Endodermal cell (in vitro differentiated cells): ENCODE measurements at regions not wholly inside any gene's neighbourhood (a gene's known extent, or its start where the extent isn't known, plus 50 kb on each side); places are given as distances from the start of the nearest gene placed in this dataset.

Experiments
- DNase-seq: peaks from one replicate; pipeline ENCODE4 v3.0.0-alpha.2; 2017
- H3K27ac ChIP-seq: 2 replicates; pipeline ENCODE4 v1.5.1; 2013; ENCODE audit warnings: mild to moderate bottlenecking, low read depth, low read length, moderate library complexity
- H3K27me3 ChIP-seq: 2 replicates; pipeline ENCODE4 v1.6.1; 2013; ENCODE audit warnings: mild to moderate bottlenecking, low read length, moderate library complexity; ENCODE audit not compliant: insufficient read depth, control insufficient read depth, poor library complexity, severe bottlenecking
- H3K36me3 ChIP-seq: 2 replicates; pipeline ENCODE4 v1.7.0; 2013; ENCODE audit warnings: mild to moderate bottlenecking, low read length, moderate library complexity; ENCODE audit not compliant: control insufficient read depth, insufficient read depth
- H3K4me1 ChIP-seq: one replicate; pipeline ENCODE4 v1.7.0; 2013; ENCODE audit warnings: low read length; ENCODE audit not compliant: control insufficient read depth, insufficient read depth
- H3K4me3 ChIP-seq: 2 replicates; pipeline ENCODE4 v1.5.1; 2013; ENCODE audit warnings: mild to moderate bottlenecking, low read length, moderate library complexity
- H3K9ac ChIP-seq: 2 replicates; pipeline ENCODE4 v1.6.1; 2013; ENCODE audit warnings: mild to moderate bottlenecking, low read length, moderate library complexity; ENCODE audit not compliant: poor library complexity, severe bottlenecking; ENCODE audit errors: extremely low read depth
- H3K9me3 ChIP-seq: 2 replicates; pipeline ENCODE4 v1.6.1; 2013; ENCODE audit warnings: mild to moderate bottlenecking, low read length, moderate library complexity; ENCODE audit not compliant: control insufficient read depth
- H3K27ac Mint-ChIP-seq: 2 replicates; pipeline ENCODE4 v1.8.0; 2020; ENCODE audit warnings: mixed read lengths
- H3K27me3 Mint-ChIP-seq: 2 replicates; pipeline ENCODE4 v1.8.0; 2021; ENCODE audit warnings: mild to moderate bottlenecking, mixed read lengths; ENCODE audit not compliant: insufficient read depth
- H3K36me3 Mint-ChIP-seq: 2 replicates; pipeline ENCODE4 v1.8.0; 2020; ENCODE audit warnings: low read depth, mixed read lengths
- H3K4me1 Mint-ChIP-seq: 2 replicates; pipeline ENCODE4 v1.8.0; 2020; ENCODE audit warnings: mixed read lengths
- H3K4me3 Mint-ChIP-seq: 2 replicates; pipeline ENCODE4 v1.8.0; 2020; ENCODE audit warnings: mild to moderate bottlenecking, moderate library complexity, mixed read lengths
- H3K9me3 Mint-ChIP-seq: 2 replicates; pipeline ENCODE4 v1.8.0; 2020; ENCODE audit warnings: mild to moderate bottlenecking, mixed read lengths
- WGBS, 2 experiments: methylation state at CpG; one replicate each; pipeline versions ENCODE4 v1.1.5 to v1.1.7; 2013; ENCODE audit warnings: missing lambda C conversion rate in 2 of 2, mixed read lengths in 1 of 2; ENCODE audit not compliant: insufficient coverage in 1 of 2, insufficient read length in 1 of 2; 5-methylcytosine and 5-hydroxymethylcytosine counted together
- TF ChIP-seq, protein P1 (sequence below): fragments of 200-600 bp; sonication (generic); conservative IDR thresholded peaks from 2 replicates; pipeline ENCODE4 v1.5.0; 2021; ENCODE audit warnings: antibody characterized with exemption, mild to moderate bottlenecking

DNA sequence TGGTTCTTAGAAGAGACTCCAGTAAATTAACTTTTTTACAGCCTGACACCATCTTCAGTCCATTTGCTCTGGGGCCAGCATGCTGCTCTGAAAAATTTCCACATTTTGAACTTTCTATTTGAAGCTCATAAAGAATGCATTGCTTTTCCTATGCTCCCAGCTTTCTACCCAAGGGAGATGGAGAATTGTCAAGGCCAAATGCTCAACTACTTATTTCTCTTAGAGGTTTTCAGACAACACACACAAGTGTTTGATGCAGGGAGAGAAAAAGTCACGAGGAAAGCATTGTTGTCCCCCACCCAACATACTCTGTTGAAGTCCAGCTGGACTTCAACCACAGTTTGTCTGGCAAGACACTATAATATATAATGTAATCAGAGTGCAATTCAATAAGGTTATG is 100.3 kb upstream of the CADPS start:
- H3K27ac ChIP-seq = no peak overlapping the region
- no peak for DNase-seq
- WGBS, 2 experiments = 100% methylated on average over 1 of the region's 1 CpG; no CpG with 5 or more reads in 1 of the 2 experiments
- H3K27me3 ChIP-seq = no peaks in the 10 kb centered on the region
- Mint-ChIP-seq H3K27ac (no peak overlapping the region), H3K27me3 (no peaks in the 10 kb centered on the region), H3K36me3 (no peaks in the 10 kb centered on the region), H3K9me3 (no peaks in the 10 kb centered on the region), H3K4me1 (peaks cover 2% of the 10 kb centered on the region), H3K4me3 (no peak overlapping the region)
- H3K4me3 ChIP-seq = no peak overlapping the region
- H3K9ac ChIP-seq = no peak overlapping the region
- H3K36me3 ChIP-seq = no peaks in the 10 kb centered on the region
- H3K9me3 ChIP-seq = no peaks in the 10 kb centered on the region
- TF ChIP-seq, protein P1, sequence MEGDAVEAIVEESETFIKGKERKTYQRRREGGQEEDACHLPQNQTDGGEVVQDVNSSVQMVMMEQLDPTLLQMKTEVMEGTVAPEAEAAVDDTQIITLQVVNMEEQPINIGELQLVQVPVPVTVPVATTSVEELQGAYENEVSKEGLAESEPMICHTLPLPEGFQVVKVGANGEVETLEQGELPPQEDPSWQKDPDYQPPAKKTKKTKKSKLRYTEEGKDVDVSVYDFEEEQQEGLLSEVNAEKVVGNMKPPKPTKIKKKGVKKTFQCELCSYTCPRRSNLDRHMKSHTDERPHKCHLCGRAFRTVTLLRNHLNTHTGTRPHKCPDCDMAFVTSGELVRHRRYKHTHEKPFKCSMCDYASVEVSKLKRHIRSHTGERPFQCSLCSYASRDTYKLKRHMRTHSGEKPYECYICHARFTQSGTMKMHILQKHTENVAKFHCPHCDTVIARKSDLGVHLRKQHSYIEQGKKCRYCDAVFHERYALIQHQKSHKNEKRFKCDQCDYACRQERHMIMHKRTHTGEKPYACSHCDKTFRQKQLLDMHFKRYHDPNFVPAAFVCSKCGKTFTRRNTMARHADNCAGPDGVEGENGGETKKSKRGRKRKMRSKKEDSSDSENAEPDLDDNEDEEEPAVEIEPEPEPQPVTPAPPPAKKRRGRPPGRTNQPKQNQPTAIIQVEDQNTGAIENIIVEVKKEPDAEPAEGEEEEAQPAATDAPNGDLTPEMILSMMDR = no peak
- peaks cover 4% of the 10 kb centered on the region for H3K4me1 ChIP-seq

DNA sequence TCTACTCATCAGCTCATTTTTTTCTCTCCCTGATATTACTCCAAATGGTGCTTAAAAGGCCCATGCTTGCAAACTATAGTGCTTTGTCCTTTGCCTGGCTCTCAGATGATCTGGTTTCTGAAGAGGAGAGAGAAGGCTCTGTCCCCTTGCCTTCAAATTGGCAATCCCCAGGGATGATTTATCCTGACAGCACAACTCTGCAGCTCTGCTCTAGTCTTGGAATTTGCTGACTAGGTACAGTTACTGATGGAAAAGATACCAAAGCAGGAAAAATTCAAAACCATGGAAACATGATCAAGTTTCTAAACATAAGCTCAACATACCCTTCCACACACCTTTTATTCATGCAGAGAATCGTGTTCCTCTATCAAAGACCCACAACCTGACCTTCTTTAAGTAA is 106.7 kb upstream of the CADPS start:
- Mint-ChIP-seq H3K4me3 (no peak overlapping the region), H3K27ac (no peak overlapping the region), H3K36me3 (no peaks in the 10 kb centered on the region), H3K4me1 (peaks cover 22% of the 10 kb centered on the region), H3K9me3 (no peaks in the 10 kb centered on the region), H3K27me3 (no peaks in the 10 kb centered on the region)
- TF ChIP-seq, protein P1 = no peak
- H3K4me3 ChIP-seq = no peak overlapping the region
- no peak overlapping the region for H3K27ac ChIP-seq
- DNase-seq = no peak
- H3K9me3 ChIP-seq = no peaks in the 10 kb centered on the region
- 0% methylated on average over 1 of the region's 1 CpG for WGBS, 2 experiments
- H3K4me1 ChIP-seq = no peaks in the 10 kb centered on the region
- H3K36me3 ChIP-seq = no peaks in the 10 kb centered on the region
- H3K9ac ChIP-seq = no peak overlapping the region
- H3K27me3 ChIP-seq = no peaks in the 10 kb centered on the region

DNA sequence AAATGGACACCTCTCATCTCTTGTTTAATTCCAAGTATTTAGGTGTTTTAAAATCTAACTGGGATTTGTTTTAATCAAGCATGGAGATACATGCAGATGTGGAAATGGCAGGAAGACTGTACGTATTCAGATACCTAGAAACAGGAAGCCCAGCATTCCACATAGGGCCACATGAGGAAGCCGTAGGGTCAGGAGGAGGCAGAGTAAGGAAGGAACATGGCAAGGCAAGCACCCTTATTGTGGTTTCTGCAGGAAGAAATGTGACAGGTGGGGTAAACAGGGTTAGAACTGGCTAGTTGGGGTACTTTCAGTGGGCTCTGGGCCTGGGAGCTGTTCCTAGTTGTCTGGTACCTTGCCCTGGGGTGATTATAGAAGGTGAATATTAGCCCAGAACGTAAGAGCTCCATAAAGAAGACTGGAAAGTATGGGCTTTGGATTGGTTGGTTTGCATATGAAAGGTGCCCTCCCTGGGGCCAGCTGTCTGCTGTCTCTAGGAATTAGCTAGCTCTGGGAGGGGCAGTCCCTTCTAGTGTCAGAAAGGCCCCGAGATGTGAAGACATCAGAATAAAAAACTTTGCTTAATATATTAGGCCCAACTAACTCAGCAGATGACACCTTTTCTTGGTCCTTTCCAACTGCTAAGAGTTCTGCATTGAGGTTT is 107.7 kb upstream of the CADPS start:
- Histone ChIP-seq H3K27ac (no peak overlapping the region), H3K9me3 (no peaks in the 10 kb centered on the region), H3K27me3 (no peaks in the 10 kb centered on the region), H3K4me3 (no peak overlapping the region), H3K36me3 (no peaks in the 10 kb centered on the region), H3K4me1 (no peaks in the 10 kb centered on the region), H3K9ac (no peak overlapping the region)
- H3K27ac Mint-ChIP-seq = no peak overlapping the region
- H3K36me3 Mint-ChIP-seq = no peaks in the 10 kb centered on the region
- DNase-seq = no peak
- H3K9me3 Mint-ChIP-seq = no peaks in the 10 kb centered on the region
- TF ChIP-seq, protein P1 = no peak
- peaks cover 22% of the 10 kb centered on the region for H3K4me1 Mint-ChIP-seq
- 83 to 100% methylated on average over 1 to 4 of the region's 4 CpGs for WGBS, 2 experiments
- no peak overlapping the region for H3K4me3 Mint-ChIP-seq
- no peaks in the 10 kb centered on the region for H3K27me3 Mint-ChIP-seq
